Transverse colon (tissue), 4 donors: ENCODE measurements at regions not wholly inside any gene's neighbourhood (a gene's known extent, or its start where the extent isn't known, plus 50 kb on each side); places are given as distances from the start of the nearest gene placed in this dataset.

Source experiments
- DNase-seq: peaks from one replicate; pipeline ENCODE4 v3.0.0-alpha.2; 2019
- H3K27ac ChIP-seq, 4 donors: fragments of 200-600 bp; sonication (generic); 2 replicates each; pipeline ENCODE4 v1.5.1; 2016 to 2018; ENCODE audit warnings: inconsistent platforms in 4 of 4
- H3K27me3 ChIP-seq: fragments of 200-600 bp; sonication (generic); 2 replicates; pipeline ENCODE4 v1.5.1; 2017; ENCODE audit warnings: inconsistent platforms
- H3K36me3 ChIP-seq, 4 donors: fragments of 200-600 bp; sonication (generic); 2 replicates each; pipeline ENCODE4 v1.5.1; 2017 to 2019; ENCODE audit warnings: inconsistent platforms in 4 of 4
- H3K4me1 ChIP-seq, 4 donors: fragments of 200-600 bp; sonication (generic); 2 replicates each; pipeline ENCODE4 v1.5.1; 2017 to 2020; ENCODE audit warnings: inconsistent platforms in 4 of 4
- H3K4me3 ChIP-seq, 4 donors: fragments of 200-600 bp; sonication (generic); 1 replicate in 1 of 4; 2 replicates in 3 of 4; pipeline versions ENCODE4 v1.5.1 to v1.6.1; 2017 to 2019; ENCODE audit warnings: inconsistent platforms in 4 of 4
- H3K9me3 ChIP-seq, 2 donors: fragments of 200-600 bp; sonication (generic); 2 replicates each; pipeline ENCODE4 v1.5.1; 2017 to 2019; ENCODE audit warnings: inconsistent platforms in 2 of 2
- EP300 ChIP-seq: sonication (generic); formaldehyde crosslinking; IDR thresholded peaks from one replicate; pipeline ENCODE4 v1.6.1; 2017; ENCODE audit warnings: antibody characterized with exemption, low read depth
- POLR2A ChIP-seq: fragments of 450-650 bp; IDR thresholded peaks from one replicate; pipeline ENCODE4 v1.6.1; 2016; ENCODE audit warnings: antibody characterized with exemption, mild to moderate bottlenecking, moderate library complexity
- POLR2AphosphoS5 ChIP-seq, 3 donors: sonication (generic); formaldehyde crosslinking; IDR thresholded peaks; one replicate each; pipeline ENCODE4 v1.6.1; 2016; ENCODE audit warnings: antibody characterized with exemption in 3 of 3
- WGBS, 2 donors: methylation state at CpG; one replicate each; pipeline ENCODE4 v1.1.5; 2018; ENCODE audit warnings: low coverage in 1 of 2; 5-methylcytosine and 5-hydroxymethylcytosine counted together
- in situ Hi-C, 4 donors: fragments of 200-750 bp; cut with MboI; loops; one replicate each; pipeline versions ENCODE4 v1.15.0 to v1.15.1; 2017; ENCODE audit warnings: low sequenced_read_pairs in 3 of 4, low pct_ligation_motif_present in 1 of 4, low pct_unique_long_range_greater_than_20kb in 1 of 4
- intact Hi-C: fragments of 100-400 bp; cut with DNase I; formaldehyde crosslinking; loops from one replicate; pipeline ENCODE4 v1.15.1; 2023; ENCODE audit warnings: low total_unique reads
- TF ChIP-seq, protein P1 (sequence below), 5 experiments: fragments of 200-600 bp in 3 of 5; fragments of 450-650 bp in 2 of 5; sonication (generic) in 3 of 5; IDR thresholded peaks; 1 replicate in 2 of 5; 2 replicates in 3 of 5; pipeline ENCODE4 v1.5.1; 2016 to 2017; ENCODE audit warnings: antibody characterized with exemption in 5 of 5, inconsistent platforms in 3 of 5, mild to moderate bottlenecking in 2 of 5, moderate library complexity in 1 of 5

DNA sequence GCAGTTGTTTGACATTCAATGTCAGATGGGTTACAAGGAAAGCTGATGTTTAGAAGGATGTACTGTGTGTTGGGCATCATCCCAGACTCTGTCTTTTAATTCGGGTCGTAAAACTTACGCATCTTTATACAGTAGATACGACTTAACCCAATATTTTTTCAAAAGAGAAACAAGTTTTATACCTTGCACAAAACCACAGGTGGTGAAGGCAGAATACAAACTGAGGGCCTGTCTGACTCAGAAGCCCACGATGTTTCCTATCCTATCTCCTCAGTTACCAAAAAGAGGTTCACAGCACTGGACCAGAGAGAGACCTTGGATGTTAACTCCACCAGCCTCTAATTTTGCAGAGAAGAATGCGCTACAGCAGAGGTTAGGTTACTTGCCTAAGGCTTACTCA, 477.0 kb downstream of the FOXO1 start:
- H3K9me3 ChIP-seq, result no peaks in the 10 kb centered on the region
- H3K4me3 ChIP-seq, result no peak overlapping the region
- no peak for DNase-seq
- TF ChIP-seq, protein P1, sequence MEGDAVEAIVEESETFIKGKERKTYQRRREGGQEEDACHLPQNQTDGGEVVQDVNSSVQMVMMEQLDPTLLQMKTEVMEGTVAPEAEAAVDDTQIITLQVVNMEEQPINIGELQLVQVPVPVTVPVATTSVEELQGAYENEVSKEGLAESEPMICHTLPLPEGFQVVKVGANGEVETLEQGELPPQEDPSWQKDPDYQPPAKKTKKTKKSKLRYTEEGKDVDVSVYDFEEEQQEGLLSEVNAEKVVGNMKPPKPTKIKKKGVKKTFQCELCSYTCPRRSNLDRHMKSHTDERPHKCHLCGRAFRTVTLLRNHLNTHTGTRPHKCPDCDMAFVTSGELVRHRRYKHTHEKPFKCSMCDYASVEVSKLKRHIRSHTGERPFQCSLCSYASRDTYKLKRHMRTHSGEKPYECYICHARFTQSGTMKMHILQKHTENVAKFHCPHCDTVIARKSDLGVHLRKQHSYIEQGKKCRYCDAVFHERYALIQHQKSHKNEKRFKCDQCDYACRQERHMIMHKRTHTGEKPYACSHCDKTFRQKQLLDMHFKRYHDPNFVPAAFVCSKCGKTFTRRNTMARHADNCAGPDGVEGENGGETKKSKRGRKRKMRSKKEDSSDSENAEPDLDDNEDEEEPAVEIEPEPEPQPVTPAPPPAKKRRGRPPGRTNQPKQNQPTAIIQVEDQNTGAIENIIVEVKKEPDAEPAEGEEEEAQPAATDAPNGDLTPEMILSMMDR (IDR thresholded peaks at IDR 0.05), result no peak
- WGBS, 2 donors, result 57 to 69% methylated on average over 5 to 6 of the region's 6 CpGs
- H3K27me3 ChIP-seq, result no peaks in the 10 kb centered on the region
- H3K36me3 ChIP-seq, result no peaks in the 10 kb centered on the region
- in situ Hi-C loops (no loop called here), intact Hi-C loops (no loop called here)
- peaks cover 10 to 30% (median 13%) of the 10 kb centered on the region in 4 donors for H3K4me1 ChIP-seq
- H3K27ac ChIP-seq, result peak overlapping the region; percentile 58 to 78 (median 62)

DNA sequence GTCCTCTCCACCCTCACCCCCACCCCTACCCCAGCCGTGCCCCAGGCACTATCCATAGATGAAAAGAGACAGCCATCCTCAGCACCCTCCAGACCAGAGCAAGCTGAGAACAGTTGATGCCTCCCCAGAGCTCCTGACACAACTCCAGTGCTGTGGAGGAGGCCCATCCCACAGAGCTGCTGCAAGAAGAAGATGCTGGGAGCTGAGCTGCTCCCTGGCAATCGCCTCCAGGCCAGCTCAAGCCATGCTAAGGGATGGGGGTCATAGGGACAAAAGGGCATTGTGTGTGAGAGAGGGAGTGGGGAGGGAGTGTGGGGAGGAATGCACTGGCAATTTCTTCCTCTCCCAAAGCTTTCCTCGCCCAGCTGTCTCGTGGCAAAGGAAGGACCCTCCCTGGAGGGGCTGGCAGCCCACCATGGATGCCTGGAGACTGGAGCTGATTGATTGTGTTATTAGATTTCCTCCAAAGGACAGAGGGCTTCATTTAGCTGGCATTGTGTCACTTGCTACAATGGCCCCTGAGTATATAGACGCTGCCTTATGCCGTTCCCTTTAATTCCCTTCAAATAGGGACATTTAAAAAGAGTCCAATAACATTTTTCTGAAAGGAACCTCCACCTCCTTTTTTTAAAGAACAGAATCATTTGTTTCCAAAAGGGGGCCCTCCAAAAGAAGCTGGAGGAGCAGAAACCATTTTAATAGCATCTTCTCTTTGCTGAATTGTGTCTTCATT, 476.4 kb downstream of the FOXO1 start:
- peak overlapping the region; percentile 58 to 78 (median 62) for H3K27ac ChIP-seq
- H3K4me3 ChIP-seq, result no peak overlapping the region
- no peak for TF ChIP-seq EP300
- TF ChIP-seq POLR2AphosphoS5 (IDR thresholded peaks at IDR 0.05), result no peak
- no peak for TF ChIP-seq POLR2A
- TF ChIP-seq, protein P1 (IDR thresholded peaks at IDR 0.05), result no peak
- no peaks in the 10 kb centered on the region for H3K9me3 ChIP-seq
- WGBS, 2 donors, result 74% methylated on average over 6 of the region's 6 CpGs; no CpG with 5 or more reads in 1 of the 2 donors
- in situ Hi-C loops, result no loop called here
- intact Hi-C loops, result no loop called here
- no peaks in the 10 kb centered on the region for H3K36me3 ChIP-seq
- peaks cover 10 to 30% (median 13%) of the 10 kb centered on the region in 4 donors for H3K4me1 ChIP-seq
- H3K27me3 ChIP-seq, result no peaks in the 10 kb centered on the region
- no peak for DNase-seq

DNA sequence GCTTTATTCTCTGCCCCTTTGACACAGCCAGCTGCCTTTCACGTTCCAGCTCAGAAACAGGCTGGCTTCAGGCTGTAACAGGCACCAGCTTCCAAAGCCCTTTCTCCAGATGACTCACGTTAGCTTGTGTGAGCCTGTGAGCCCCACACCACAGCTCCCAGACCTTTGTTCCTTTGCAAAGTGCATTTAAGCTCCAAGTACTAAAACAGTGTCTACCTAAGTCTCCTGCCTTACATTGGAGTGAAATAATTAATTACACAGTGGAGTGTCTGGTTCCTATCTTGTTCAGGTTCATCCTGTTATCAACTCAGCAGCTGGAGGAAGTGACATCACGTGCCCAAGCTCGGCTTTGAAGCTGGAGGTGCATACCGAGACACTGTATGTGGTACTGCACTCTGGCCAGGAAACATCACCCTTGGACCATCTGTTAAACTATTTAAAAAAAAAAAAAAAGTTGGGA, 475.8 kb downstream of the FOXO1 start:
- 15% methylated on average over 5 of the region's 5 CpGs; no CpG with 5 or more reads in 1 of the 2 donors for WGBS, 2 donors
- H3K36me3 ChIP-seq, result no peaks in the 10 kb centered on the region
- H3K27me3 ChIP-seq, result no peaks in the 10 kb centered on the region
- intact Hi-C loops, result no loop called here
- peaks cover 10 to 30% (median 13%) of the 10 kb centered on the region in 4 donors for H3K4me1 ChIP-seq
- peak; percentile 58 for DNase-seq
- TF ChIP-seq EP300 (no peak), POLR2AphosphoS5 (IDR thresholded peaks at IDR 0.05) (no peak), POLR2A (peak; percentile 16)
- TF ChIP-seq, protein P1 (IDR thresholded peaks at IDR 0.05), result no peak
- in situ Hi-C loops, result no loop called here
- H3K4me3 ChIP-seq, result no peak overlapping the region
- no peaks in the 10 kb centered on the region for H3K9me3 ChIP-seq
- H3K27ac ChIP-seq, result peak overlapping the region; percentile 58 to 78 (median 62)

DNA sequence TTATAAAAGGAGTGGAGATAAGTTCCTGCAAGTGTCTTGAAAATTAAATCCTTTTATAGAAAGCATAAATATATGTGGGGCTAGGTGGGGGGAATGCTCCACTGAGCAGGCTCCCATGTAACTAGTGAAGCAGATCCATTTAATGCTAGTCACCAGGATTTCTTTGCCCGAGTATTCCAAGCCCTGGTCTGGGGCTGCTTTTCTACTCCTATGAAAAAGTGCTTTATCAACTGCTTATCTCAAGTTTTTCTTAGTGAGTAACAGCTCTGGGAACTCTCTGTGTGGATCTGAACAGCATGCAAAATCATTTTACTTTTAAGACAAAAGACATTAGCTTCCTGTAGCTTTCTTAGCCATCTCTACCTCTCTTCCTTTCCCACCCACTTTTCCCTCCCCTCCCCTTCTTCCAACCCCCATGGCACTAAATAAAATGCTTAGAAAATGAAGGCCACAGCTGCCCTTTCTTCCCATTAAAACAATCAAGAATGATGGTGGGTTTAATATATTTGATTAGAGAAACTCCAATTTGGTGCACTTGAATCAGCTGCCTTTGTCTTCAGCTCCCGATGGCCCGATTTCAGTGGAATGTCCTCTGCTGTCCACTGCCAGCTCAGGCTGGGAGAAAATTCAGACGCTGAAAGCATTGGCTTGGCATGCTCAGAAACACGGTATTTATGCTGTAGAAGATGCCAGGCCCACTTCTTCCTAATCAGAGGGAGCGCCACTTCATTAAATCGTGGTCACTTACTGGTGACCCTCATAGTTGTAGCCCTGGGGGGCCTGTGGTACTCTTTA, 475.1 kb downstream of the FOXO1 start:
- DNase-seq, result no peak
- peaks cover 10 to 30% (median 13%) of the 10 kb centered on the region in 4 donors for H3K4me1 ChIP-seq
- 63 to 74% methylated on average over 4 to 7 of the region's 7 CpGs for WGBS, 2 donors
- no peaks in the 10 kb centered on the region for H3K27me3 ChIP-seq
- H3K27ac ChIP-seq, result peak overlapping the region; percentile 58 to 78 (median 62)
- H3K4me3 ChIP-seq, result no peak overlapping the region
- TF ChIP-seq EP300, result no peak
- TF ChIP-seq, protein P1 (IDR thresholded peaks at IDR 0.05), result no peak
- no peak for TF ChIP-seq POLR2A
- no peak for TF ChIP-seq POLR2AphosphoS5 (IDR thresholded peaks at IDR 0.05)
- intact Hi-C loops (no loop called here), in situ Hi-C loops (no loop called here)
- no peaks in the 10 kb centered on the region for H3K36me3 ChIP-seq
- H3K9me3 ChIP-seq, result no peaks in the 10 kb centered on the region
